Tibial nerve (tissue), 3 donors: ENCODE measurements at regions not wholly inside any gene's neighbourhood (a gene's known extent, or its start where the extent isn't known, plus 50 kb on each side); places are given as distances from the start of the nearest gene placed in this dataset.

Experiments
- POLR2A ChIP-seq, 2 donors: fragments of 450-650 bp; IDR thresholded peaks; one replicate each; pipeline ENCODE4 v1.6.1; 2017; ENCODE audit warnings: antibody characterized with exemption in 2 of 2, mild to moderate bottlenecking in 2 of 2, moderate library complexity in 2 of 2
- TF ChIP-seq, protein P1 (sequence below), 5 experiments: fragments of 200-600 bp in 3 of 5; fragments of 450-650 bp in 2 of 5; sonication (generic) in 3 of 5; IDR thresholded peaks; one replicate each; pipeline ENCODE4 v1.5.1; 2016 to 2019; ENCODE audit warnings: antibody characterized with exemption in 5 of 5, mild to moderate bottlenecking in 3 of 5, moderate library complexity in 2 of 5

DNA sequence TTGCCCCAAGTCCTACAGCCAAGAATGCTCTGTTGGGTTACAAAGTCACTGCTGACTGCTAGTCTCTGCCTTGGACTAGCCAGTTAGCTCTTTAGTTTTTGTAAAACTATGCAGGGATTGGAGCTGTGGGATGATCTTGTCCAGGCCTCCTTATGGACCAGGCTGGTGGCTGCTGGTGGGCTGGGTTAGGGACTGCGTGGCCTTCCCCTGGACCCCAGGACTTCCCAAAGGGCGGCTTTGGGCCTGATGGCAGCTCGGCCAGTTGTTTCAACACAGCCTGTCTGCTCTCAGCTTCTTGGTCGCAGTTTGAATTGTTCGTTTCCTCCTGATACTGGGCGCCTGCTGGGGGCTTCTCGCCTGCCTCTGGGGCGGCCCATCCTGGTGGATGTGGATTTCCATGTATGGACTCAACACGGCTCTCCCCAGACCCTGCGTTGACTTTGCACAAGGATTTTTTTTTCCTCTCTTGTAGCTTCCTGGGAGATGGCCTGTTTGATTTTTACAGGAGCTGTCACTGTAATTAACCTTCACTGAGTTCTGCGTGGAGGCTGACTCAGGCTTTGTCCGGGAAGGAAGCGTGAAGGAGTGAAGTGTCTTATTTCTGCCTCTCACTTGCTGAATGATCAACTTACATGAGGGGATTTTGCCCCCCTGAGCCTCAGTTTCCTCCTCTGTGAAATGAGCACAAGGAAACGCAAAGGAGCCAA lies 91.9 kb upstream of the NEURL1B start:
- TF ChIP-seq, protein P1, sequence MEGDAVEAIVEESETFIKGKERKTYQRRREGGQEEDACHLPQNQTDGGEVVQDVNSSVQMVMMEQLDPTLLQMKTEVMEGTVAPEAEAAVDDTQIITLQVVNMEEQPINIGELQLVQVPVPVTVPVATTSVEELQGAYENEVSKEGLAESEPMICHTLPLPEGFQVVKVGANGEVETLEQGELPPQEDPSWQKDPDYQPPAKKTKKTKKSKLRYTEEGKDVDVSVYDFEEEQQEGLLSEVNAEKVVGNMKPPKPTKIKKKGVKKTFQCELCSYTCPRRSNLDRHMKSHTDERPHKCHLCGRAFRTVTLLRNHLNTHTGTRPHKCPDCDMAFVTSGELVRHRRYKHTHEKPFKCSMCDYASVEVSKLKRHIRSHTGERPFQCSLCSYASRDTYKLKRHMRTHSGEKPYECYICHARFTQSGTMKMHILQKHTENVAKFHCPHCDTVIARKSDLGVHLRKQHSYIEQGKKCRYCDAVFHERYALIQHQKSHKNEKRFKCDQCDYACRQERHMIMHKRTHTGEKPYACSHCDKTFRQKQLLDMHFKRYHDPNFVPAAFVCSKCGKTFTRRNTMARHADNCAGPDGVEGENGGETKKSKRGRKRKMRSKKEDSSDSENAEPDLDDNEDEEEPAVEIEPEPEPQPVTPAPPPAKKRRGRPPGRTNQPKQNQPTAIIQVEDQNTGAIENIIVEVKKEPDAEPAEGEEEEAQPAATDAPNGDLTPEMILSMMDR (IDR thresholded peaks at IDR 0.05), result no peak
- TF ChIP-seq POLR2A (IDR thresholded peaks at IDR 0.05), result no peak
